ENCODE measurements at regions not wholly inside any gene's neighbourhood (a gene's known extent, or its start where the extent isn't known, plus 50 kb on each side); places are given as distances from the start of the nearest gene placed in this dataset.

- no peak for TF ChIP-seq CTCF (IDR thresholded peaks at IDR 0.05 in 2 of 3, conservative IDR thresholded peaks at IDR 0.05 in 1 of 3; ENCODE audit: borderline replicate concordance in 1 of 3, insufficient read depth in 1 of 3, low read depth in 2 of 3, low read length in 2 of 3)
- no peak for TF ChIP-seq CBX3 (IDR thresholded peaks at IDR 0.05; ENCODE audit: low read depth)
- no peak for TF ChIP-seq POLR2A (IDR thresholded peaks at IDR 0.05; ENCODE audit: borderline replicate concordance, extremely low read depth, insufficient read depth, insufficient read length)
- no peak for TF ChIP-seq FOSL1 (IDR thresholded peaks at IDR 0.05; ENCODE audit: low read depth)
- no peak for TF ChIP-seq MAX (IDR thresholded peaks at IDR 0.05)
- TF ChIP-seq, protein P1, sequence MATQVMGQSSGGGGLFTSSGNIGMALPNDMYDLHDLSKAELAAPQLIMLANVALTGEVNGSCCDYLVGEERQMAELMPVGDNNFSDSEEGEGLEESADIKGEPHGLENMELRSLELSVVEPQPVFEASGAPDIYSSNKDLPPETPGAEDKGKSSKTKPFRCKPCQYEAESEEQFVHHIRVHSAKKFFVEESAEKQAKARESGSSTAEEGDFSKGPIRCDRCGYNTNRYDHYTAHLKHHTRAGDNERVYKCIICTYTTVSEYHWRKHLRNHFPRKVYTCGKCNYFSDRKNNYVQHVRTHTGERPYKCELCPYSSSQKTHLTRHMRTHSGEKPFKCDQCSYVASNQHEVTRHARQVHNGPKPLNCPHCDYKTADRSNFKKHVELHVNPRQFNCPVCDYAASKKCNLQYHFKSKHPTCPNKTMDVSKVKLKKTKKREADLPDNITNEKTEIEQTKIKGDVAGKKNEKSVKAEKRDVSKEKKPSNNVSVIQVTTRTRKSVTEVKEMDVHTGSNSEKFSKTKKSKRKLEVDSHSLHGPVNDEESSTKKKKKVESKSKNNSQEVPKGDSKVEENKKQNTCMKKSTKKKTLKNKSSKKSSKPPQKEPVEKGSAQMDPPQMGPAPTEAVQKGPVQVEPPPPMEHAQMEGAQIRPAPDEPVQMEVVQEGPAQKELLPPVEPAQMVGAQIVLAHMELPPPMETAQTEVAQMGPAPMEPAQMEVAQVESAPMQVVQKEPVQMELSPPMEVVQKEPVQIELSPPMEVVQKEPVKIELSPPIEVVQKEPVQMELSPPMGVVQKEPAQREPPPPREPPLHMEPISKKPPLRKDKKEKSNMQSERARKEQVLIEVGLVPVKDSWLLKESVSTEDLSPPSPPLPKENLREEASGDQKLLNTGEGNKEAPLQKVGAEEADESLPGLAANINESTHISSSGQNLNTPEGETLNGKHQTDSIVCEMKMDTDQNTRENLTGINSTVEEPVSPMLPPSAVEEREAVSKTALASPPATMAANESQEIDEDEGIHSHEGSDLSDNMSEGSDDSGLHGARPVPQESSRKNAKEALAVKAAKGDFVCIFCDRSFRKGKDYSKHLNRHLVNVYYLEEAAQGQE (IDR thresholded peaks at IDR 0.05; ENCODE audit: low read depth) = no peak
- no peak for TF ChIP-seq YY1 (IDR thresholded peaks at IDR 0.05; ENCODE audit: extremely low read depth, insufficient replicate concordance, low read depth, low read length)
- TF ChIP-seq SP1 (IDR thresholded peaks at IDR 0.05; ENCODE audit: low read depth) = no peak
- TF ChIP-seq TCF7L2 (IDR thresholded peaks at IDR 0.05; ENCODE audit: borderline replicate concordance, extremely low read depth, insufficient read depth, insufficient read length) = no peak
- H3K36me3 ChIP-seq (ENCODE audit: control insufficient read depth in 1 of 2, insufficient read depth in 2 of 2, low read length in 2 of 2) = no peaks in the 10 kb centered on the region
- H2AFZ ChIP-seq (ENCODE audit: low read depth, low read length, poor library complexity, severe bottlenecking) = no peak overlapping the region
- no peaks in the 10 kb centered on the region for H3K27me3 ChIP-seq (ENCODE audit: insufficient read depth, low read length)
- DNase-seq (ENCODE audit: low read depth, low spot score) = no peak
- H3K27ac ChIP-seq (ENCODE audit: low read depth, low read length) = no peak overlapping the region
- no peaks in the 10 kb centered on the region for H3K4me1 ChIP-seq (ENCODE audit: control insufficient read depth in 1 of 2, insufficient read depth in 2 of 2, low read length in 2 of 2)
- H3K9me2 ChIP-seq (ENCODE audit: insufficient read depth) = no peaks in the 10 kb centered on the region
- ChIA-PET POLR2A (no interaction called here), CTCF (no interaction called here), RAD21 (ENCODE audit: low non-redundant PET in 1 of 2, low total read pairs in 2 of 2, uncharacterized antibody in 2 of 2, unreplicated experiment in 2 of 2) (no interaction called here)
- BruUV-seq (replicated peaks) = no TSS peak
- no peak for ATAC-seq
- H3K4me2 ChIP-seq (ENCODE audit: low read length) = no peak overlapping the region
- H3K9ac ChIP-seq (ENCODE audit: low read length) = no peak overlapping the region
- intact Hi-C loops (cut with micrococcal nuclease) = no loop called here
- no peaks in the 10 kb centered on the region for H3K79me2 ChIP-seq (ENCODE audit: insufficient read depth, low read length)
- H3K4me3 ChIP-seq (replicated peaks in 1 of 2; ENCODE audit: low read depth in 1 of 2, low read length in 2 of 2) = no peak overlapping the region
- peaks cover 9 to 26% of the 10 kb centered on the region in 2 experiments; a peak in 2 of 4 replicates for H3K9me3 ChIP-seq (ENCODE audit: control insufficient read depth in 1 of 2, insufficient read depth in 1 of 2, low read depth in 1 of 2, low read length in 2 of 2)
- H4K20me1 ChIP-seq (ENCODE audit: insufficient read depth) = no peaks in the 10 kb centered on the region
Measured at GRCh38 chr15:46685096-46685495, 1032.2 kb upstream of the SEMA6D start.

Data from HCT116 (cell line).